K562 (cell line): ENCODE measurements at regions not wholly inside any gene's neighbourhood (a gene's known extent, or its start where the extent isn't known, plus 50 kb on each side); places are given as distances from the start of the nearest gene placed in this dataset.

Source experiments
- ATAC-seq: fragments of 200-7000 bp; cut with Tn5 transposase; 3 replicates; pipeline ENCODE4 v1.9.1; 2020; ENCODE audit warnings: moderate library complexity
- BruUV-seq: library from RNA; stranded (reverse); fragments of 400-500 nt; replicated peaks from 2 replicates; lab custom pipeline; 2021; lab: Mats Ljungman, UMichigan
- CTCF ChIA-PET: fragments of 300-600 bp; formaldehyde crosslinking; extraction: SDS; loops from one replicate; lab custom pipeline; 2021; ENCODE audit warnings: low intra/inter-chr PET ratio; lab: Yijun Ruan, JAX
- POLR2A ChIA-PET: fragments of 300-600, 350-650 bp; sonication (Branson Sonifier 250); formaldehyde crosslinking; extraction: SDS; loops from one replicate; lab custom pipeline; 2021; ENCODE audit warnings: antibody characterized with exemption, inconsistent platforms; lab: Yijun Ruan, JAX
- DNase-seq, 4 experiments: peaks; one replicate each; pipeline versions ENCODE4 v3.0.0 to v3.0.0-alpha.2; 2011 to 2018; ENCODE audit warnings: low spot score in 3 of 4, mixed read lengths in 3 of 4; ENCODE audit errors: extremely low read depth in 1 of 4
- FAIRE-seq: peaks from 2 replicates; lab custom pipeline; 2011; peaks lifted over from hg19 to GRCh38; lab: Jason Lieb, UNC
- H2AFZ ChIP-seq: 2 replicates; pipeline ENCODE4 v1.6.0; 2011; ENCODE audit warnings: low read depth, low read length, control low read depth, inconsistent platforms
- H3K27ac ChIP-seq: fragments of 200-600 bp; 3 replicates; pipeline ENCODE4 v1.8.0; 2011; ENCODE audit warnings: low read depth, mild to moderate bottlenecking, control low read depth, inconsistent platforms, low read length, moderate library complexity, mixed read lengths; ENCODE audit errors: extremely low read depth
- H3K27me3 ChIP-seq, 2 experiments: fragments of 300-600 bp in 1 of 2; 2 replicates in 1 of 2; 3 replicates in 1 of 2; pipeline versions ENCODE4 v1.6.0 to v1.8.0; 2011; ENCODE audit warnings: inconsistent platforms in 2 of 2, low read length in 2 of 2, mild to moderate bottlenecking in 1 of 2, mixed read lengths in 1 of 2, moderate library complexity in 1 of 2; ENCODE audit not compliant: control insufficient read depth in 2 of 2, insufficient read depth in 2 of 2
- H3K36me3 ChIP-seq: fragments of 300-600 bp; 3 replicates; pipeline ENCODE4 v1.8.0; 2011; ENCODE audit warnings: mild to moderate bottlenecking, low read length, inconsistent platforms; ENCODE audit not compliant: control insufficient read depth, insufficient read depth
- H3K4me1 ChIP-seq, 2 experiments: fragments of 200-600 bp in 1 of 2; replicated peaks in 1 of 2; 2 replicates in 1 of 2; 3 replicates in 1 of 2; pipeline versions ENCODE4 v1.5.1 to v1.8.0; 2011; ENCODE audit warnings: inconsistent platforms in 2 of 2, low read length in 2 of 2, mild to moderate bottlenecking in 1 of 2, mixed read lengths in 1 of 2, moderate library complexity in 1 of 2; ENCODE audit not compliant: control insufficient read depth in 2 of 2, insufficient read depth in 2 of 2
- H3K4me2 ChIP-seq: 2 replicates; pipeline ENCODE4 v1.6.1; 2011; ENCODE audit warnings: low read length, control low read depth, inconsistent platforms, mixed read lengths; ENCODE audit not compliant: insufficient read depth
- H3K4me3 ChIP-seq: fragments of 200-600 bp; sonication (generic), shearing (Covaris generic); 2 replicates; pipeline ENCODE4 v1.5.1; 2016; ENCODE audit warnings: control low read depth, inconsistent platforms
- H3K79me2 ChIP-seq: fragments of 200-600 bp; 3 replicates; pipeline ENCODE4 v1.8.0; 2011; ENCODE audit warnings: low read length, inconsistent platforms; ENCODE audit not compliant: control insufficient read depth, insufficient read depth
- H3K9ac ChIP-seq, 2 experiments: 2 replicates each; pipeline versions ENCODE4 v1.6.0 to v1.6.1; 2011; ENCODE audit warnings: low read depth in 2 of 2, low read length in 2 of 2, control low read depth in 1 of 2, inconsistent platforms in 1 of 2, mild to moderate bottlenecking in 1 of 2, mixed read lengths in 1 of 2; ENCODE audit not compliant: insufficient read depth in 1 of 2
- H3K9me1 ChIP-seq: one replicate; pipeline ENCODE4 v1.6.0; 2011; ENCODE audit warnings: inconsistent platforms, mild to moderate bottlenecking, low read length, moderate library complexity; ENCODE audit not compliant: control insufficient read depth, insufficient read depth
- H3K9me3 ChIP-seq: replicated peaks from 2 replicates; pipeline ENCODE4 v1.5.1; 2011; ENCODE audit warnings: low read depth, low read length, inconsistent platforms; ENCODE audit not compliant: control insufficient read depth, insufficient read depth
- H4K20me1 ChIP-seq: replicated peaks from 2 replicates; pipeline ENCODE4 v1.6.1; 2011; ENCODE audit warnings: low read length, inconsistent platforms, mixed read lengths; ENCODE audit not compliant: control insufficient read depth, insufficient read depth
- ATF1 ChIP-seq, 2 experiments: fragments of 450-650 bp in 1 of 2; IDR thresholded peaks; 2 replicates each; pipeline ENCODE4 v1.6.1; 2016; ENCODE audit warnings: missing compliant biosample characterization in 1 of 2, missing genetic modification characterization in 1 of 2
- FOXJ3 ChIP-seq: sonication (generic); formaldehyde crosslinking; IDR thresholded peaks from 2 replicates; pipeline ENCODE4 v1.4.0; 2020; ENCODE audit warnings: mild to moderate bottlenecking, missing genetic modification reagents
- ILF3 ChIP-seq: fragments of 450-650 bp; IDR thresholded peaks from 2 replicates; pipeline ENCODE4 v1.6.1; 2018; ENCODE audit warnings: antibody characterized with exemption, mild to moderate bottlenecking, moderate library complexity, borderline replicate concordance
- NFXL1 ChIP-seq: fragments of 450-650 bp; formaldehyde crosslinking; IDR thresholded peaks from 2 replicates; pipeline ENCODE4 v1.4.0; 2021; ENCODE audit warnings: mild to moderate bottlenecking
- PRMT5 ChIP-seq: sonication (generic); formaldehyde crosslinking; IDR thresholded peaks from 2 replicates; pipeline ENCODE4 v1.5.0; 2020; ENCODE audit warnings: missing genetic modification reagents
- PRPF4 ChIP-seq: fragments of 200-400 bp; formaldehyde crosslinking; IDR thresholded peaks from one replicate; pipeline ENCODE4 v1.6.1; 2017; ENCODE audit warnings: low read length, low read depth, mild to moderate bottlenecking; ENCODE audit not compliant: insufficient read depth, poor library complexity, severe bottlenecking
- SIRT6 ChIP-seq: IDR thresholded peaks from one replicate; pipeline ENCODE4 v1.6.1; 2012; ENCODE audit warnings: low read depth, mild to moderate bottlenecking, control low read depth, inconsistent platforms, low read length, moderate library complexity
- ZFP36 ChIP-seq: fragments of 150-350 bp; IDR thresholded peaks from 2 replicates; pipeline ENCODE4 v1.6.1; 2018; ENCODE audit warnings: low read length, low read depth; ENCODE audit not compliant: partially characterized antibody
- ZNF324 ChIP-seq: fragments of 250-450 bp; sonication (Bioruptor Pico); IDR thresholded peaks from 2 replicates; pipeline ENCODE4 v1.4.0; 2020; ENCODE audit warnings: mild to moderate bottlenecking
- ZNF407 ChIP-seq: fragments of 450-650 bp; IDR thresholded peaks from 2 replicates; pipeline ENCODE4 v1.6.1; 2016; ENCODE audit warnings: low read depth
- WGBS: fragments of 100-300 bp; shearing (Covaris generic); methylation state at CpG from one replicate; pipeline ENCODE4 v1.1.6; 2016; ENCODE audit warnings: low coverage, mixed read lengths; ENCODE audit not compliant: insufficient coverage; ENCODE audit errors: missing lambda C conversion rate; 5-methylcytosine and 5-hydroxymethylcytosine counted together
- in situ Hi-C: fragments of 300-500 bp; cut with MboI; formaldehyde crosslinking; loops from 4 replicates; pipeline ENCODE4 v1.15.0; 2018; ENCODE audit warnings: inconsistent platforms, mixed read lengths
- intact Hi-C: fragments of 100-400 bp; cut with micrococcal nuclease; formaldehyde crosslinking; loops from 2 replicates; pipeline ENCODE4 v1.14.2; 2022

DNA sequence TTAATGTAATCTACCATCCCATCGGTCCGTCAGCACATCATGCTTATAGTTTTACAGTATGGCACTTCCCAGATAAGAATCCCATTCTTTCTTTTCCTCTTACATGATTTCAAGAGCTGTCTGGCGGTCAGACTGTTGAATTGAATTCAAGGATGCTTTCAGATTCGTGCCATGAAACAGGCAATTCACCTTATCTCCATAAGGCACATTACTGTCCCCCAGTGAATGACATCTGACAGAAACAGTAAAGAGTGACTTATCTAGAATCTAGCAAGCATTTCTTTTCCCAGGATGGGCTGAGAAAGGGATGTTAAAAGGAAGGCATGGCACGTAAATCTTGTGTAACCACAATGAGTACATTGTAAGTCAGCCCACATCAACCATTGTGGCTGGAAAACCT lies 61.1 kb upstream of the SEM1 start:
- H3K27me3 ChIP-seq: peaks cover 2 to 4% of the 10 kb centered on the region in 2 experiments; a peak in 2 of 5 replicates
- no peak overlapping the region for H3K27ac ChIP-seq
- no peak overlapping the region for H2AFZ ChIP-seq
- no peaks in the 10 kb centered on the region for H3K4me1 ChIP-seq
- no peak overlapping the region for H3K4me3 ChIP-seq
- no peak overlapping the region for H3K9ac ChIP-seq
- no TSS peak for BruUV-seq
- WGBS: 0% methylated on average over 5 of the region's 5 CpGs
- ChIA-PET CTCF (no interaction called here), POLR2A (no interaction called here)
- DNase-seq (no peak), FAIRE-seq (no peak), ATAC-seq (no peak)
- TF ChIP-seq PRMT5 (CRISPR knock-in tag) (no peak), ZNF324 (CRISPR knock-in tag) (no peak), ZNF407 (no peak), SIRT6 (no peak), PRPF4 (no peak), ILF3 (no peak), ATF1 (CRISPR knock-in tag; IDR thresholded peaks at IDR 0.05) (no peak), ATF1 (tag; IDR thresholded peaks at IDR 0.05) (no peak), NFXL1 (CRISPR knock-in tag) (no peak), FOXJ3 (no peak), ZFP36 (no peak)
- H3K79me2 ChIP-seq: no peaks in the 10 kb centered on the region
- no peaks in the 10 kb centered on the region for H3K36me3 ChIP-seq
- no peaks in the 10 kb centered on the region for H3K9me3 ChIP-seq
- no peak overlapping the region for H3K4me2 ChIP-seq
- no peaks in the 10 kb centered on the region for H3K9me1 ChIP-seq
- H4K20me1 ChIP-seq: no peaks in the 10 kb centered on the region
- in situ Hi-C loops (no loop called here), intact Hi-C loops (no loop called here)
